Left lung (tissue), 4 donors: ENCODE measurements at regions not wholly inside any gene's neighbourhood (a gene's known extent, or its start where the extent isn't known, plus 50 kb on each side); places are given as distances from the start of the nearest gene placed in this dataset.

Source experiments
- ATAC-seq: fragments of 200-7000 bp; cut with Tn5 transposase; one replicate; pipeline ENCODE4 v1.9.1; 2020; ENCODE audit warnings: moderate library complexity
- DNase-seq, 4 donors: peaks; one replicate each; pipeline ENCODE4 v3.0.0-alpha.2; 2013 to 2020
- H3K27ac ChIP-seq, 2 donors: fragments of 200-600 bp; sonication (generic) in 1 of 2; one replicate each; pipeline versions ENCODE4 v1.5.0 to v1.8.0; 2020 to 2021
- H3K27me3 ChIP-seq, 2 donors: fragments of 200-600 bp; sonication (generic) in 1 of 2; one replicate each; pipeline versions ENCODE4 v1.5.0 to v1.8.0; 2020 to 2021
- H3K36me3 ChIP-seq, 2 donors: fragments of 200-600 bp; sonication (generic) in 1 of 2; one replicate each; pipeline versions ENCODE4 v1.5.0 to v1.8.0; 2020 to 2021
- H3K4me1 ChIP-seq, 2 donors: fragments of 200-600 bp; one replicate each; pipeline ENCODE4 v1.8.0; 2021
- H3K4me3 ChIP-seq, 2 donors: fragments of 200-600 bp; sonication (generic) in 1 of 2; one replicate each; pipeline versions ENCODE4 v1.5.0 to v1.8.0; 2020 to 2021; ENCODE audit warnings: mild to moderate bottlenecking in 1 of 2
- H3K9me3 ChIP-seq, 2 donors: fragments of 200-600 bp; sonication (generic) in 1 of 2; one replicate each; pipeline versions ENCODE4 v1.5.0 to v1.8.0; 2020 to 2021
- CTCF ChIP-seq, 2 donors: fragments of 200-600 bp; sonication (generic) in 1 of 2; IDR thresholded peaks; one replicate each; pipeline versions ENCODE4 v1.5.0 to v1.8.0; 2021; ENCODE audit warnings: antibody characterized with exemption in 2 of 2
- intact Hi-C, 2 donors: fragments of 100-400 bp; cut with DNase I; formaldehyde crosslinking; loops; one replicate each; pipeline versions ENCODE4 v1.11.2 to v1.14.2; 2022
- donor health status: DM: no; HTN: yes; CAD: no.
- donor health status: DM: no; HTN: no; CAD: no.

- no peak for ATAC-seq
- no peak for TF ChIP-seq CTCF (IDR thresholded peaks at IDR 0.05)
- H3K36me3 ChIP-seq, result no peaks in the 10 kb centered on the region
- peaks cover 0 to 4% of the 10 kb centered on the region in 2 donors for H3K4me1 ChIP-seq
- H3K27me3 ChIP-seq, result no peaks in the 10 kb centered on the region
- H3K27ac ChIP-seq, result no peak overlapping the region
- no peaks in the 10 kb centered on the region for H3K9me3 ChIP-seq
- no peak for DNase-seq
- no peak overlapping the region for H3K4me3 ChIP-seq
- intact Hi-C loops, result no loop called here
Observed at GRCh38 chr1:185368913-185369491, 52.0 kb upstream of the IVNS1ABP start.

- ATAC-seq (no peak), DNase-seq (no peak)
- Histone ChIP-seq H3K4me1 (peaks cover 0 to 4% of the 10 kb centered on the region in 2 donors), H3K27ac (no peak overlapping the region), H3K27me3 (no peaks in the 10 kb centered on the region), H3K4me3 (no peak overlapping the region), H3K36me3 (no peaks in the 10 kb centered on the region), H3K9me3 (no peaks in the 10 kb centered on the region)
- intact Hi-C loops, result no loop called here
- no peak for TF ChIP-seq CTCF (IDR thresholded peaks at IDR 0.05)
Observed at GRCh38 chr1:185368313-185368855, 51.3 kb upstream of the IVNS1ABP start.

GRCh38 chr1:185367218-185367617 is 50.2 kb upstream of the IVNS1ABP start:
- intact Hi-C loops, result no loop called here
- Histone ChIP-seq H3K9me3 (peaks cover 0 to 4% of the 10 kb centered on the region in 2 donors), H3K4me1 (peaks cover 0 to 4% of the 10 kb centered on the region in 2 donors), H3K4me3 (no peak overlapping the region), H3K27ac (no peak overlapping the region), H3K27me3 (no peaks in the 10 kb centered on the region), H3K36me3 (no peaks in the 10 kb centered on the region)
- ATAC-seq, result peak; percentile 24
- DNase-seq, result no peak
- TF ChIP-seq CTCF (IDR thresholded peaks at IDR 0.05), result no peak
